Non-pigmented ciliary epithelial cell (primary cell): ENCODE measurements at regions not wholly inside any gene's neighbourhood (a gene's known extent, or its start where the extent isn't known, plus 50 kb on each side); places are given as distances from the start of the nearest gene placed in this dataset.
A peak's percentile ranks its signal among the peaks of the same experiment; 100 is the strongest.

ENCODE experiments used
- DNase-seq: peaks from one replicate; pipeline ENCODE4 v3.0.0-alpha.2; 2010; ENCODE audit warnings: low read depth

DNA sequence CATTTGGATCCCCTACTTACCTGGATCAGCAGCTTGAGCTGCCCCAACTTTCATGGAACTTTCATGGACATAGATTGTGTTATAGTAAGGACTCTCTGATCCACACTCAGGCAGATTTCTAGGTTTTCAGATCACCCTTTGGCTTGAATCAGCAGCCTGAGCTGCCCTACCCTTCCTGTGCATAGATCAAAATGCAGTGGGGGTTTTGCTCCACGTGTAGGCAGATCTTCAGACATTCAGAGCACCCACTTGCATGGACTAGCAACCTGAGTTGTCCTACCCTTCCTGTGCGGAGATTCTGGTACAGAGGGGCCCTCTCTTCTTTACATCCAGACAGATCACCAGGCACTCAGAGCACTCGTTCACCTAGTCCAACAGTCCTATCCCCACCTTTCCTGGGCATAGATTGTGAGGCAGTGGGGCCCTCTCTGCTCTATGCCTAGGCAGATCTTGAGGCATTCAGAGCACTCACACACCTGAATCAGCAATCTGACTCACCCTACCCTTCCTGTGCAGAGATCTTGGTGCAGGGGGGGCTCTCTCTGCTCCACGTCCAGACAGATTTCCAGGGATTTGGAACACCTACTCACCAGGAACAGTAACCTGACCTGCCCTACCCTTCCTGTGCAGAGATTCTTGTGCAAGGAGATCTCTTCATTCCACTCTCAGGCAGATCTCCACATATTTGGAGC lies 705.2 kb upstream of the NRSN1 start:
- no peak for DNase-seq

DNA sequence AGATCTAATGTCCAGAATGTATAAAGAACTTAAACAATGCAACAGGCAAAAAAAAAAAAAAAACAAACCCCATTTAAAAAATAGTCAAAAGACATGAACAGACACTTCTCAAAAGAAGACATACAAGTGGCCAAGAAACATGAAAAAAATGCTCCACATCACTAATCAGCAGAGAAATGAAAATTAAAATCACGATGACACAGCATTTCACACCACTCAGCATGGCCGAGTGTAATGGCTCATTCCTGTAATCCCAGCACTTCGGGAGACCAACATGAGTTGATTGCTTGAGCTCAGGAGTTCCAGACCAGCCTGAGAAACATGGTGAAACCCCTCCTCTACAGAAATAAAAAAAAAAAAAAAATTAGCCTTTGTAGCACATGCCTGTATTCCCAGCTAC lies 701.4 kb upstream of the NRSN1 start:
- DNase-seq: no peak

DNA sequence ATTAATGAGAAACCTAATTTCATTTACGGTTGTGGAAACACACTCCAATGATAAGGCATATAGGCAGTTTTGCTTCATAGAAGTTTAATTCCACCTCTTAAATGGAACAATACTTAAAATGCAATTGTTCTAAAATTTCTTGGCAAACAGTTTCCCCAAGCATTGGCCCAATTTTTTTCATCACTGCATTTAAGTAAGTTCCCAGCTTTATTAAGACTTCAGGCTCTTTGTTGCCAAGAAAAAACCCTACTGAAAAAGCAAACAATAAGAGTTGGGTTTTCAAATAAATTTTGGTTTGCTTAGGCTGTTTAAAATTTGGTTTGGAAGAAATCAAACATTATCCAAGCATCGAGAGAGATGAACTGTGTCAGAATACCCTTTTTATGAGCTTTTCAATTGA lies 690.9 kb upstream of the NRSN1 start:
- DNase-seq: no peak

DNA sequence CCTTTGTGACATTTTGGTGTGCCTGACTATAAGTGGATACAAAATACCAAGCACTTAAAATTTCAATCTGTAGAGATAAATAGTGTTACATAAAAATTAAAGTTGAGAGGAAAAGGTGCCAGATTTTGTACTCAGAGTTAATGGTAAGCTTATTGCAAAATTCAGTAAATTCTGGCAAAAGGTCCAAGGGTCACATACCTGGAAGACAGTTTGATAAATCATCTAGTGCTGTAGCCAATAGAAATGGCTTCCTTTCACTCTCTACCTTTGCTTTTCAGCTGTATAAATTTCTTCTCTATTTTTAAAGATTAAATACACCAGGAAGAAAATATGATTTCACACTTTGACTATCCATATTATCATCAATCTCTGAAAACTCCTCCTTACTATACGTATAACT lies 690.2 kb upstream of the NRSN1 start:
- DNase-seq: no peak

DNA sequence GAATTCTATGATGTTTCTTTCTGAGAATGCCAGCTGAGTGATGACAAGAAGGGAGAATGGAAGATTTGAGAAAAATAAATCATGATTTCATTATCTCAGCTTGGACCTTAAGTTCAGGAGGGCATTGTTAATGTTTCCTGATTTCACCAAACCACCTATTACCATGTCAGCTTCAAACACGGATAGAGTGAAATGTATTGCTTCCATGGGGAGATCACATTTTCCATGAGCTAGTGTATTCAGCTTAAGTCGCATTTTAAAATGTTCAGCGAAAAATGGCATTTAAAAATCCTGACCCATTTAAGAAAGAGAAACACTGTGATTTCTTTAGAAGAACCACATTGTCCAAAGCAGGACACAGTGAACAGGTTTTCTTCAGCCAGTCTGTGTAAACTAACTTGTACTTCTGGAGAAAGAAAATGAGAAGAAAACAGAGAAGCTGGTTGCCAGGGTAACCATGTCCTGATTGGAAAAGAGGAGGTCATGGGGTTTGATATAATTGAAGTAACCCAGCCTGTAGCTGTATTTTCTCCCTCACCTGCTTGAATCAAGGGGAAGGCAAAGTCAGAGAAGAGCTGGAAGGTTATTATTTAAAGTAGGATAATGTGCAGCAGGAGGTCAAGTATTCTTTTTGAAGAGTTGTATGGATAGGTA lies 684.1 kb upstream of the NRSN1 start:
- DNase-seq: no peak

DNA sequence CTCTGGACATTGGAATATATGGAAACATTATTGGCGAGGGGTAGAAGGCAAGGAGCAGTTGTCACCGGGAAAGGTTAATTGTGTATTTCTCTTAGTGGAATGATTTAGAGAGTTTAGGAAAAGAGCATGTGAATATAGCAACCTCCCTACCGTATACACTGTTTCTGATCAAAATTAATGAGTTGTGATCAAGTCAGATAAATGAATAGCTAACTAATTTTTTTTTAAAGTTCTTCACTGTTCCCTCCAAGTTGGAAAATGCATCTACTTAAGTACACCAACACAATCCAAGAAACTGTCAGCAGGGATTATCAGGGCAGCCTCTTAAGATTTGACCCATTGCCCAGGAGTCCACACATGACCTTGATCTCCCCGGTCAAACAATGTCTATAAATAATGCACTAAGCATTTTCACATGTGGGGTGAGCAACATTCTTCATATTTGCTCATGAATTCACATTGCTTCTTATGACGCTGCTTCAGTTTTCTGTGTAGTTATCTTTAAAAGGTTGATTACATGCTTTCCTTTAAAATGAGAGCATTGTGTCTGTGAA lies 680.8 kb upstream of the NRSN1 start:
- DNase-seq: no peak

DNA sequence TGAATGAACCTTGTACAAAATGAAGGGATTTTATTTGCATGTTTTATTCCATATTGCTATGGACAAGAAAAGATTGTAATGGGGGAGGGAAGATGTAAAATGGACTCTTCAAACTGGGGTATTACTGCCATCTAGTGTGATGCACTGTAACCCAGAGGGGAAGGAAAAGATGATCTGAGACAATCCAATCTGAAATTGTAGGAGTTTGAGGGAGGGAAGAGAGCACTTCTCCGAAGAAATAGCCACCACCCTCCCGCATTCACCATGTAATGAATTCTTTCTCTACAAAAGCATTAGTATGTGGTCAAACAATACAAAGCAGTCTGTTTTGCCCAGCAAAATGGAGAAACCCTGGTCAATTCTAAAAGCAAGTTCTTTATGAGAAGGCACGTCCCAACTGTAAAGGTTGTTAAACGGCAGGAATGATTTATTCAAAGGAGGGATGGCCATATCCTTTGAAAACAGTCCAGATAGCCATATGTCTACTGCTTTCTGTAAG lies 679.5 kb upstream of the NRSN1 start:
- DNase-seq: peak; percentile 30

DNA sequence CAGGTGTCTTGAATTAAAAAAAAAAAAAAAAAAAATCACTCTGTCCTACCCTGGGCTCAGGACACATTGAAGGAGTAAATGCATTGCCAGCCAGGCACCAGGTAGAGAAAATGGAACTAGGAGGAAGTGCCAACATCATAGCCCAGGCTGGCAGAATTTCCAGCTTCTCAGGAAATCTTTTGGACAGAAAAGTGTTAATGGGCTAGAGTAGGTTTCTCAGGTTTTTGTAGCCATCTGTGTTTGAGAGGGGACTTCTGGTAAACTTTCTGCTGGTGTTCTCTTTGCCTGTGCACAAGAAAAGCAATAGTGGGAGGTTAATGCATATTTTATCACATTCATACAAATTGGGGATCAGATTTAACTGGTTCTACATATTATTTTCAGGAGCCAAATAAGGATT lies 678.3 kb upstream of the NRSN1 start:
- DNase-seq: no peak

DNA sequence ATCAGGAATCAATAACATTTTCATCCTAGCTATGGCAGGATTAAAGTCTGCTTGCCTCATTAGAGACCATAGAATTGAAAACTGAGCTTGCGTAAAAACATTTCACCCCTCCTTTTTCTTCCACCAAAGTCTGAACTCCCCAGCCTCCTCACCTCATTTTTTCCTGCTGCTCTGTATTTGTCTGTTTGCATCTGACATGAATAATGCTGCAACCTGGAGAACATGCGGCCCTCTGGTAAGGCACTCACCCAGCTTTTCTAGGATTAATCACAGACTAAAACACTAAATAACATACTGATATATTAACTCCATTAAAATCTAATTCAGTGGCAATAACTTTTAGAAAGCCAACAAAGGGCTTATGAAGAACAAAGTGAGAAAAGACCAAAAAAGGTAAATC lies 677.7 kb upstream of the NRSN1 start:
- DNase-seq: no peak

DNA sequence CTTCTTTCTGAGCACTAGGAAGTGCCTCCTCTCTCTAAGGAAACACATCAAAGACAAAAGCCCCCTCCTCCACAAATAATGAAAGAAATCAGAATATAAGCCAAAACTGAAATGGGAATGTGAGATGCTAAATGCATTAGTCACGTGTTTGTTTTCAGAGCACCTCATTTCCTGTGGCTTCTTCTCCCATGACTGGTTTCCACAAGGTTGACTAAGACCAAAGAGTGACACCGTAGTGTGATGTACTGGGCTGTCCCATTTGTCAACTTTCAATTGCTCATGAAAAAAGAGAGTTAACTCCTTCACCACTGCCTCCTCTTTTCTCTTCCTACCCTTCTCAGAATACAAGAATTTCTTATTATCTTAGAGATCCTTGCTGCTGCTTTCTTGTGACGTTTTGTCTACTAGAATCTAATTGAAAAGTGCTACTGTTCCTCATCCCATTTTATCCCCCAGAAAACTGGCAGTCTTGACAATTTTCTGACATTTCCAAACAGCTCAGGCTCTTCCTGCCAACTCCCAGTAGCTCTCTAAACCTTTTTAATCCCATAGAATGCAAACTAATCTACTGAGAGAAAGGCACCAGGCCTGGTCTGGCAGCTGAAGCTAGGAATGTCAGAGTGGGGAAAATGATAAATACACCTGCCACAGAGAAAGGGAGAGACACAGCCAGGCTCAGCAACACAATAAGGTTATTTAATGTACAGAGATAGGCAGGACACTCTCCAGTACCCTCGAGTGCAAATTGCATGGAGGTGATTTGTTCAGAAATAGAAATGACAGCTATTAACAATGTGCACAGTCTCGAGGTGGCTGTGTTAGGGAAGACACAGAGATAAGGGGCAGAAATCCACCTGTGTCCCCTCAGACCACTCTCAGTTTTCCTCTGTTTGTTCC lies 671.7 kb upstream of the NRSN1 start:
- DNase-seq: peak; percentile 3

DNA sequence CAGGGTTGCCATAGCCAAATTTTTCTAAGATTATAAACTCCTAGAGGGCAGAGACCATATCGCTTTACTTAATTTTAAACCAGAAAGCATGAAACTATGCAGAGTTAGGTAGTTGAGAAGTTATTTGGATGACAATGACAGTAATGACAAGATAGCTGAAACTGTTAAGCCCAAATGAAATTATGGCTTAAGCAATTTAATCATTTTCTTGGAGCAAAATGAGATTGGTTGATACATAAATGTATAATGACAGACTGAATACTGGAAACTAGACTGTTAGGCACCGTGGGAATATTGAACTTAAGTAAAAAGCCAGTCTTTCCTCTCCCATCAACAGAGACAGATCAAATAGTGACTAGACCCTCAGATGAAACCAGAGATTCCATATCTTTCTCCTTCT lies 670.3 kb upstream of the NRSN1 start:
- DNase-seq: no peak

DNA sequence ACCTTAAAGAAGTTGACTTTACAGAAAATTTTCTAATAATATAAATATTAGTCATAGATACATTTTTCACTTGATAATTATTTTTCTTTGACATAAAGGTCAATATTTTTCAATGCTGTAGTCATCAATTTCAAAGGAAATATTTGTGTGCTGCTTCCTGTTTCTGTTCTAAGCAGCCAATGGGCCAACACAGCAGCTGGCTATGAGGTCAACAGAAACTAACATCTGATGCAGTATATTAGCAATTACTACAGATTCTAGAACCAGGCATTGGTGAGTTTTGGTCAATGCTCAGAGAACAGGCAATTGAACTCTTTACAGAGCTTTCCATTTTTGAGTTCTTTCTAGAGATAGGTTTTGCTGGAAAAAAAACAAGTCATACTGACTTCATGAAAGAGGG lies 669.6 kb upstream of the NRSN1 start:
- no peak for DNase-seq

DNA sequence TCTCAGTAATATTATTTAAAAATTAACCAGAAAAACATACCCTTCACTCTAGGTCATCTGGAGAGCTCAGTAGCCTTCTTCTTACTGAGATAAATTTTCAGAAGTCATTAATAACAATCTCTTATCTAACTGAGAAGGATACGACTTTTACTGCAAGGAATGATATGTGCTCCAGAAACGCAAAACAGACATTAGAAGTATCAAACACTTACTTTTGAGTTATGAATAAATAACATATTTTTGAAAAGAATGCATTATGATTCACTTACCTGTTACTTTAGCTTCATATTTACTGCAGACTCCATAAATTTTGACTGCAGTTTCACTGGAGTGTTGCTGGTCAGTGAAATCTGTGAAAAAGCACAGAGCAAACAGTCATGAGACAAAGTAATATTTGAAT lies 668.7 kb upstream of the NRSN1 start:
- no peak for DNase-seq

DNA sequence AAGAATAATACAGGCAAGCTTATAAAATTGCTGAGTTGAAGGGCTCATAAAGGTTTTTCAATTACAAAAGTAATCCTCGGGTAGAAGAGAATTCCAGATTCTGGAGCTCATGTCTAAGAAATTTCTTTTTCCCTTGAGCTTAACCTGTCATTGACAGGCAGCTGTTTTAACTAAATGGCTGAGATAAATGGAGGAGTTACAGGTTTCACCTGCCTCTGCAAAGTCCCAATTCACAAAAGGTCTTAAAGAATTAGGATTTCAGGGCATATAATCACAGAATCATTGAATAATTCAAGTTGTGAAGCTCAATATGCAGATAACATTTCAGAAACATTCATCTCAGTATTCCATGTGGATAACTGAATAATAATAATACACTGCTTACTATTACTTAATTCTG lies 660.1 kb upstream of the NRSN1 start:
- DNase-seq: no peak

DNA sequence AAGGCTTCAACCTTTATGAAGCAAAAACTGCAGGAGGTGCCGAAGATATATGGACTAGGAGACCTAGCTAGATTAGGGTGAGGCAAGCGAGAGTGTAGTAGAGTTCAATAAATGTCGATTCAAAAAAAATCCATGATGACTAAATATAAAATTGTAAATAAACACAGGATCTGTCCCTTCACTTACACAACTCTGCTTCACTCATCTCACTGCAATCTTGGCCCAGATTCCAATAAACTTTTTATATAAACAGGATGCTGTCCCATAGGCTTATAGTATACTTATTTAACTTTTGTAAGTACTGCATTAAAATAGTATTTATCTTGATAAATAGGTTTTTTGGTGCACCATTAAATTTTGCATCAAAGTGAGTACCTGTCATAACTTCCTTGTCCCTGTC lies 648.4 kb upstream of the NRSN1 start:
- no peak for DNase-seq

DNA sequence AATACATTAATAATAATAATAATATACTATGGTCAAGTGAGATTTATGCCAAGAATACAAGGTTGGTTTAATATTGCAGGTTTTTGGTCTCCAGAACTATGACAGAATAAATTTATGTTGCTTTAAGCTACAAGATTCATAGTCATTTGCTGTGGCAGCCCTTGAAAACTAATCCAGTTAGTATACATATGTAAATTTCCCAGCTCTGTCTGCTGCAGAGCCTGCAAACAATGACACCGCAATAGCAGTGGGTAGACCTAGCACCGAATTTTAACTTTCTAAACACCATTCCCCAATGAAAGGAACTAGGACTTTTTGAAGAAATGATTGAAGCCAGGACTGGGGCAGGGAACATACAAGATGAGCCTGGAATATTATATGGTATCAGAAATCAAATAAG lies 647.7 kb upstream of the NRSN1 start:
- no peak for DNase-seq

DNA sequence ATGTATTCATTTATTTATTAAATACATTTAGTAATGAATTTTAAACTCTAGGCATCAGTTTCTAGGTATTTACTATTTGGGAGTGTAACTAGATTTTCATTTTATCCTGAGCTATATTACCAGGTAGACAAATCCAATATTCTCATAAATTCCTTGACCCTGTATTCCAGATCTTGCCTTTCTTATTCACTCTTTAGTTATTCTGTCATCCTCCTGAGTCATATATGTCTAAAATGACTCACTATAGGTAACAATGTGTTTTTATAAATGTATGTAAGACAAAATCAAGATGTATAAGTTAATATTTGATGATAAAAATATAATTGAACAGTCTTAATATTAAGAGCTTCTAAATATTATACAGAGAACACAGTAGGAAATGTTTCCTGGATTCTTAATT lies 642.1 kb upstream of the NRSN1 start:
- no peak for DNase-seq

DNA sequence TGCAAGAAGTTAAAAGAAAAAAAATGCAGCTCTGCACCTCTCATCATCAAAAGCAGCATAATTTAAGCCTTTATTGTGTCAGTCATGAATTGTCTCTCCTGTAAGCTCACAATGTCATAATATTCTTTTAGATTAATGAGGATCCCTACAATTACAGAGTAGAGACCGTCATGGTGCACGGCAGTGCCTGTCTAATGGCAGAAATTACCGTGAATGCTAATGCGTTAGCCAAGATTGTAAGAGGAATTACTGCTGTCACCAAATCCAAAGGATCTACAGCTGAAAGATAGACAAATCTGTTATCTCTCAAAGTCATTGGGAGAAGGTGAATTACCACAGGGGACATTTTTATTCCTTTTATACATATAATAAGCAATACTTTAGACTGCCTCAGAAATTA lies 631.6 kb upstream of the NRSN1 start:
- DNase-seq: no peak

DNA sequence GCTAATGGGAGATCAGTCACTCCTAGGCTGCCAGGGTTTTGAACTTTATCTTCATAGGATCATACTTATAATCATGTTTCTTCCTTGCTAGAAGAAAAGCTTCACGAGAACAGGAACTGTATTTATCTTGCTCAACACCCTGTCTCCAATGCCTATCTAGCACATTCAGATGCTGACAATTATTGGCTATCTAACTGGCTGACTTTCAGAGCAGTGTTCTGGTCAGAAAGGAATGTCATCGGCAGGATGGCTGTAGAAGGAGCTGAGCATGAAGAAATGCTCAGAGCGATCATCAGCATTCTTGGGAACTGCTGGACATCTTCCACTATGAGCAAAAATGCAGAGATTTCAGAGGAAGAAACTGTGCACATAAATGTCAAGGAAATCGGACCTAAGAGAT lies 628.0 kb upstream of the NRSN1 start:
- peak; percentile 11 for DNase-seq

DNA sequence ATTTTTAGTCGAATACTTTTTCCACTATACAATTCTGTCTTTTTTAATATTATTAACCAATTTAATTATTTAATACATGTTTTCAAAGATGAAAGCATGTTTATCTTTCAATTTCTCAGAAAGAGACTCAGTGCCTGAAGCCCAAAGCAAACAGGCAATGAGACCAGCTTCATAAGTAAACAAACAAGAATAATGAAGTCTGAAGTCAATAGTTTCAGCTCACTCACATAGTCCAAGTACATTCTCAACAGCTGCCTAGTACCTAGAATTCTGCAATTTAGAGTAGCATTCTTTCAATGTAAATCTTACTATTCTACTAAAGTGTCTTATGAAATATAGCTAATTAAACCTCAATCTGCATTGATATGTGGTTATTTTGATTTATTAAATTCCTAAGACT lies 626.5 kb upstream of the NRSN1 start:
- no peak for DNase-seq

DNA sequence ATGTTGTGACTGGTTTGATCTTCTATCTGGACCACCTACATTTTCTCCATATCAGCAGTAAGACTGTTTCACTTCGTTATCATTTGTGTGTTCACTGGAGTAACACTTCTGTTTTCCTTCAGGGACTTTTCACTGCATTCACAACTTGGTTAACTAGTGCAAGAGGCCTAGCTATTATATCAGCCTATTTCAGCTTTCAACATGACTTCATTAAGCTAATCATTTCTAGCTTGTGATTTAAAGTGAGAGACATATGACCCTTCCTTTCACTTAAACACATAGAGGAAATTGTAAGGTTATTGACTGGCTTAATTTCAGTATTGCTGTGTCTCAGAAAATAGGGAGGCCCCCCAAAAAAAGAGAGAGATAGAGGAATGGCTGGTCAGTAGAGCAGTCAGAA lies 622.8 kb upstream of the NRSN1 start:
- no peak for DNase-seq

DNA sequence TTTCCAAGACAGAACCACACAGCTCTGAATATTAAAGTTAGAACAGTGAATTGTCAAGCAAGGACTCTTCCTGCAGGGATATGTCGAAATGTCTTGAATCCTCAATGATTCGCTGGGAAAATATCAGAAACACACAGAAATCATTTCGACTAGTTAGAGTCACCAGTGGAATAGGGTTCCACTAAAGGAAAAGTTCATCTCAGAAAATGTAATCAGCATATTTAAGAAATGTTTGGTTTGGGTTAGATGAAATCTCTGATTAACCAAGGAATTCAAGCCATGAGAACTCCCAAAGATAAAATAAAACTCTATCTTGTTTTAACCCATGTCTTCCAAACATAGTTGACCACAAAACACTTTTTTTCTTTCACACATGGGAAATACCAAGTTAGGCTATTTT lies 621.0 kb upstream of the NRSN1 start:
- DNase-seq: peak; percentile 11
